Neuronal stem cell (in vitro differentiated cells): ENCODE measurements at regions not wholly inside any gene's neighbourhood (a gene's known extent, or its start where the extent isn't known, plus 50 kb on each side); places are given as distances from the start of the nearest gene placed in this dataset.
A peak's percentile ranks its signal among the peaks of the same experiment; 100 is the strongest.

Experiments
- DNase-seq: peaks from one replicate; pipeline ENCODE4 v3.0.0-alpha.2; 2013; ENCODE audit warnings: low spot score
- H2AFZ ChIP-seq: one replicate; pipeline ENCODE4 v1.6.1; 2013; ENCODE audit warnings: mild to moderate bottlenecking, low read length, inconsistent platforms
- H2AK5ac ChIP-seq: 2 replicates; pipeline ENCODE4 v1.6.1; 2013; ENCODE audit warnings: low read depth, mild to moderate bottlenecking, inconsistent platforms, low read length, moderate library complexity, mixed read lengths
- H2BK120ac ChIP-seq: 2 replicates; pipeline ENCODE4 v1.6.1; 2013; ENCODE audit warnings: low read depth, mild to moderate bottlenecking, inconsistent platforms, low read length, moderate library complexity, mixed read lengths
- H2BK12ac ChIP-seq: one replicate; pipeline ENCODE4 v1.6.1; 2013; ENCODE audit warnings: low read length, inconsistent platforms
- H2BK15ac ChIP-seq: 2 replicates; pipeline ENCODE4 v1.6.1; 2013; ENCODE audit warnings: mild to moderate bottlenecking, low read length, inconsistent platforms, mixed read lengths
- H2BK5ac ChIP-seq: one replicate; pipeline ENCODE4 v1.6.1; 2013; ENCODE audit warnings: inconsistent platforms, mild to moderate bottlenecking, low read length, moderate library complexity
- H3K14ac ChIP-seq: one replicate; pipeline ENCODE4 v1.6.1; 2013; ENCODE audit warnings: low read length, inconsistent platforms
- H3K18ac ChIP-seq: 2 replicates; pipeline ENCODE4 v1.6.1; 2013; ENCODE audit warnings: low read length, inconsistent platforms
- H3K23ac ChIP-seq: 2 replicates; pipeline ENCODE4 v1.6.1; 2013; ENCODE audit warnings: low read depth, mild to moderate bottlenecking, mixed read lengths, low read length, inconsistent platforms; ENCODE audit not compliant: poor library complexity
- H3K27ac ChIP-seq: replicated peaks from 3 replicates; pipeline ENCODE4 v1.5.1; 2013; ENCODE audit warnings: low read length, inconsistent platforms
- H3K27me3 ChIP-seq, 3 experiments: 2 replicates each; pipeline ENCODE4 v1.6.1; 2013; ENCODE audit warnings: low read length in 3 of 3, mild to moderate bottlenecking in 2 of 3, inconsistent platforms in 1 of 3, low read depth in 1 of 3, mixed read lengths in 1 of 3, moderate library complexity in 1 of 3; ENCODE audit not compliant: control insufficient read depth in 3 of 3, insufficient read depth in 3 of 3
- H3K36me3 ChIP-seq, 2 donors: replicated peaks in 1 of 2; 2 replicates each; pipeline ENCODE4 v1.6.1; 2013; ENCODE audit warnings: low read length in 2 of 2; ENCODE audit not compliant: control insufficient read depth in 2 of 2, insufficient read depth in 2 of 2
- H3K4ac ChIP-seq: 2 replicates; pipeline ENCODE4 v1.6.1; 2013; ENCODE audit warnings: inconsistent platforms, mild to moderate bottlenecking, low read length, moderate library complexity
- H3K4me1 ChIP-seq, 2 donors: 1 replicate in 1 of 2; 2 replicates in 1 of 2; pipeline ENCODE4 v1.6.1; 2013; ENCODE audit warnings: low read length in 2 of 2, low read depth in 1 of 2; ENCODE audit not compliant: control insufficient read depth in 2 of 2, insufficient read depth in 1 of 2
- H3K4me2 ChIP-seq: one replicate; pipeline ENCODE4 v1.6.1; 2013; ENCODE audit warnings: mild to moderate bottlenecking, low read length, inconsistent platforms; ENCODE audit not compliant: insufficient read depth, poor library complexity, severe bottlenecking
- H3K4me3 ChIP-seq, 2 donors: 2 replicates each; pipeline ENCODE4 v1.5.1; 2013; ENCODE audit warnings: low read length in 2 of 2, mild to moderate bottlenecking in 2 of 2, inconsistent platforms in 1 of 2, moderate library complexity in 1 of 2
- H3K79me1 ChIP-seq: one replicate; pipeline ENCODE4 v1.6.1; 2013; ENCODE audit warnings: low read depth, mild to moderate bottlenecking, inconsistent platforms, low read length, moderate library complexity
- H3K9ac ChIP-seq: one replicate; pipeline ENCODE4 v1.6.1; 2013; ENCODE audit warnings: mild to moderate bottlenecking, low read depth, low read length, inconsistent platforms; ENCODE audit not compliant: poor library complexity
- H3K9me3 ChIP-seq, 2 donors: replicated peaks in 1 of 2; 2 replicates each; pipeline versions ENCODE3 to v1.6.1; 2013; ENCODE audit warnings: low read length in 2 of 2, mild to moderate bottlenecking in 2 of 2, inconsistent platforms in 1 of 2, low read depth in 1 of 2, mixed read lengths in 1 of 2, moderate library complexity in 1 of 2; ENCODE audit not compliant: control insufficient read depth in 2 of 2, insufficient read depth in 1 of 2
- H4K8ac ChIP-seq: one replicate; pipeline ENCODE4 v1.6.1; 2013; ENCODE audit warnings: low read depth, mild to moderate bottlenecking, inconsistent platforms, low read length, moderate library complexity
- H4K91ac ChIP-seq: one replicate; pipeline ENCODE4 v1.6.1; 2013; ENCODE audit warnings: low read length, low read depth, mild to moderate bottlenecking, inconsistent platforms; ENCODE audit not compliant: poor library complexity
- WGBS, 2 donors: extraction: QIAGEN DNeasy Blood & Tissue Kit; methylation state at CpG; one replicate each; pipeline ENCODE4 v1.1.7; 2013; ENCODE audit warnings: missing lambda C conversion rate in 2 of 2, mixed read lengths in 1 of 2; ENCODE audit not compliant: insufficient read length in 2 of 2, insufficient replicate concordance in 1 of 2; ENCODE audit errors: extremely low coverage in 2 of 2; 5-methylcytosine and 5-hydroxymethylcytosine counted together

- H2BK12ac ChIP-seq: no peak overlapping the region
- H3K27me3 ChIP-seq: no peaks in the 10 kb centered on the region
- H3K23ac ChIP-seq: no peak overlapping the region
- H2AK5ac ChIP-seq: no peak overlapping the region
- no peak overlapping the region for H4K8ac ChIP-seq
- no peak for DNase-seq
- no peak overlapping the region for H2BK15ac ChIP-seq
- H2AFZ ChIP-seq: no peak overlapping the region
- no peak overlapping the region for H3K18ac ChIP-seq
- H3K4me2 ChIP-seq: no peak overlapping the region
- no peak overlapping the region for H3K9ac ChIP-seq
- no peak overlapping the region for H3K4me3 ChIP-seq
- H3K4ac ChIP-seq: no peak overlapping the region
- no peaks in the 10 kb centered on the region for H3K79me1 ChIP-seq
- H3K27ac ChIP-seq: no peak overlapping the region
- no peak overlapping the region for H3K14ac ChIP-seq
- H4K91ac ChIP-seq: no peak overlapping the region
- H2BK5ac ChIP-seq: no peak overlapping the region
- no peaks in the 10 kb centered on the region for H3K4me1 ChIP-seq
- H3K9me3 ChIP-seq: no peaks in the 10 kb centered on the region
- H3K36me3 ChIP-seq: no peaks in the 10 kb centered on the region
- WGBS, 2 donors: no CpG with 5 or more reads among the region's 3 CpGs
- no peak overlapping the region for H2BK120ac ChIP-seq
Observed at GRCh38 chr5:158007336-158007735, 148.4 kb upstream of the CLINT1 start.

- H3K27me3 ChIP-seq: no peaks in the 10 kb centered on the region
- no peak for DNase-seq
- no CpG with 5 or more reads among the region's 2 CpGs for WGBS, 2 donors
- H3K4ac ChIP-seq: no peak overlapping the region
- no peak overlapping the region for H2BK120ac ChIP-seq
- H2AK5ac ChIP-seq: no peak overlapping the region
- H4K8ac ChIP-seq: no peak overlapping the region
- no peak overlapping the region for H3K18ac ChIP-seq
- no peak overlapping the region for H4K91ac ChIP-seq
- no peak overlapping the region for H3K9ac ChIP-seq
- H2BK5ac ChIP-seq: no peak overlapping the region
- no peak overlapping the region for H3K14ac ChIP-seq
- H3K79me1 ChIP-seq: no peaks in the 10 kb centered on the region
- no peaks in the 10 kb centered on the region for H3K9me3 ChIP-seq
- no peak overlapping the region for H2AFZ ChIP-seq
- H3K4me3 ChIP-seq: no peak overlapping the region
- no peak overlapping the region for H3K23ac ChIP-seq
- H2BK12ac ChIP-seq: no peak overlapping the region
- H3K27ac ChIP-seq: no peak overlapping the region
- no peaks in the 10 kb centered on the region for H3K4me1 ChIP-seq
- H3K36me3 ChIP-seq: no peaks in the 10 kb centered on the region
- no peak overlapping the region for H2BK15ac ChIP-seq
- no peak overlapping the region for H3K4me2 ChIP-seq
Observed at GRCh38 chr5:157999696-158000095, 140.8 kb upstream of the CLINT1 start.

GRCh38 chr5:157997991-157998504, 139.1 kb upstream of the CLINT1 start:
- Histone ChIP-seq H2AFZ (no peak overlapping the region), H2BK15ac (no peak overlapping the region), H3K4me1 (no peaks in the 10 kb centered on the region), H3K79me1 (no peaks in the 10 kb centered on the region), H3K18ac (no peak overlapping the region), H3K27me3 (no peaks in the 10 kb centered on the region), H3K27ac (no peak overlapping the region), H2BK5ac (no peak overlapping the region), H3K23ac (no peak overlapping the region), H3K36me3 (no peaks in the 10 kb centered on the region), H3K4me2 (no peak overlapping the region), H2BK120ac (no peak overlapping the region), H4K91ac (no peak overlapping the region), H4K8ac (no peak overlapping the region), H2BK12ac (no peak overlapping the region), H3K9me3 (no peaks in the 10 kb centered on the region), H3K9ac (no peak overlapping the region), H3K4me3 (no peak overlapping the region), H2AK5ac (no peak overlapping the region), H3K4ac (no peak overlapping the region), H3K14ac (no peak overlapping the region)
- DNase-seq: no peak
- WGBS, 2 donors: no CpG with 5 or more reads among the region's 8 CpGs

- peak; percentile 70 for DNase-seq
- Histone ChIP-seq H4K91ac (no peak overlapping the region), H3K23ac (no peak overlapping the region), H2BK15ac (no peak overlapping the region), H3K4me3 (no peak overlapping the region), H4K8ac (no peak overlapping the region), H2BK120ac (no peak overlapping the region), H3K4me1 (no peaks in the 10 kb centered on the region), H2AFZ (peak overlapping the region; percentile 55), H3K14ac (no peak overlapping the region), H2BK12ac (no peak overlapping the region), H3K4me2 (no peak overlapping the region), H3K18ac (no peak overlapping the region), H3K9me3 (no peaks in the 10 kb centered on the region), H3K79me1 (no peaks in the 10 kb centered on the region), H3K4ac (no peak overlapping the region), H3K27me3 (no peaks in the 10 kb centered on the region), H3K36me3 (no peaks in the 10 kb centered on the region), H2AK5ac (no peak overlapping the region), H3K27ac (no peak overlapping the region), H2BK5ac (no peak overlapping the region), H3K9ac (no peak overlapping the region)
- WGBS, 2 donors: no CpG with 5 or more reads among the region's 8 CpGs
Observed at GRCh38 chr5:157994906-157995519, 136.1 kb upstream of the CLINT1 start.
